ENCODE measurements at regions not wholly inside any gene's neighbourhood (a gene's known extent, or its start where the extent isn't known, plus 50 kb on each side); places are given as distances from the start of the nearest gene placed in this dataset.

- no peak for DNase-seq (ENCODE audit: extremely low read depth in 1 of 2, low read depth in 1 of 2)
Measured at GRCh38 chr18:78168526-78168925, 811.1 kb upstream of the SALL3 start.

GRCh38 chr18:78169174-78169864 is 810.3 kb upstream of the SALL3 start:
- DNase-seq (ENCODE audit: extremely low read depth in 1 of 2, low read depth in 1 of 2) = no peak

- no peak for DNase-seq (ENCODE audit: extremely low read depth in 1 of 2, low read depth in 1 of 2)
Measured at GRCh38 chr18:78171954-78172353, 807.7 kb upstream of the SALL3 start.

- DNase-seq (ENCODE audit: extremely low read depth in 1 of 2, low read depth in 1 of 2) = no peak
Measured at GRCh38 chr18:78174737-78175136, 804.9 kb upstream of the SALL3 start.

- DNase-seq (ENCODE audit: extremely low read depth in 1 of 2, low read depth in 1 of 2) = no peak
Measured at GRCh38 chr18:78178812-78179211, 800.8 kb upstream of the SALL3 start.

GRCh38 chr18:78180741-78181140 is 798.9 kb upstream of the SALL3 start:
- no peak for DNase-seq (ENCODE audit: extremely low read depth in 1 of 2, low read depth in 1 of 2)

GRCh38 chr18:78183815-78184214 is 795.8 kb upstream of the SALL3 start:
- DNase-seq (ENCODE audit: extremely low read depth in 1 of 2, low read depth in 1 of 2) = no peak

- DNase-seq (ENCODE audit: extremely low read depth in 1 of 2, low read depth in 1 of 2) = no peak
Measured at GRCh38 chr18:78191276-78191675, 788.3 kb upstream of the SALL3 start.

- no peak for DNase-seq (ENCODE audit: extremely low read depth in 1 of 2, low read depth in 1 of 2)
Measured at GRCh38 chr18:78192054-78192453, 787.6 kb upstream of the SALL3 start.

GRCh38 chr18:78196280-78196679 is 783.3 kb upstream of the SALL3 start:
- no peak for DNase-seq (ENCODE audit: extremely low read depth in 1 of 2, low read depth in 1 of 2)

- DNase-seq (ENCODE audit: extremely low read depth in 1 of 2, low read depth in 1 of 2) = no peak
Measured at GRCh38 chr18:78199002-78199401, 780.6 kb upstream of the SALL3 start.

GRCh38 chr18:78199611-78200010 is 780.0 kb upstream of the SALL3 start:
- no peak for DNase-seq (ENCODE audit: extremely low read depth in 1 of 2, low read depth in 1 of 2)

GRCh38 chr18:78207942-78208341 is 771.7 kb upstream of the SALL3 start:
- DNase-seq (ENCODE audit: extremely low read depth in 1 of 2, low read depth in 1 of 2) = no peak

- DNase-seq (ENCODE audit: extremely low read depth in 1 of 2, low read depth in 1 of 2) = no peak
Measured at GRCh38 chr18:78208461-78208860, 771.2 kb upstream of the SALL3 start.

- DNase-seq (ENCODE audit: extremely low read depth in 1 of 2, low read depth in 1 of 2) = no peak
Measured at GRCh38 chr18:78213361-78213994, 766.1 kb upstream of the SALL3 start.

GRCh38 chr18:78221496-78221895 is 758.1 kb upstream of the SALL3 start:
- no peak for DNase-seq (ENCODE audit: extremely low read depth in 1 of 2, low read depth in 1 of 2)

GRCh38 chr18:78228974-78229373 is 750.6 kb upstream of the SALL3 start:
- DNase-seq (ENCODE audit: extremely low read depth in 1 of 2, low read depth in 1 of 2) = no peak

GRCh38 chr18:78230911-78231310 is 748.7 kb upstream of the SALL3 start:
- no peak for DNase-seq (ENCODE audit: extremely low read depth in 1 of 2, low read depth in 1 of 2)

- DNase-seq (ENCODE audit: extremely low read depth in 1 of 2, low read depth in 1 of 2) = no peak
Measured at GRCh38 chr18:78232196-78232595, 747.4 kb upstream of the SALL3 start.

GRCh38 chr18:78237864-78238263 is 741.8 kb upstream of the SALL3 start:
- DNase-seq (ENCODE audit: extremely low read depth in 1 of 2, low read depth in 1 of 2) = no peak

GRCh38 chr18:78238404-78239089 is 741.1 kb upstream of the SALL3 start:
- no peak for DNase-seq (ENCODE audit: extremely low read depth in 1 of 2, low read depth in 1 of 2)

- no peak for DNase-seq (ENCODE audit: extremely low read depth in 1 of 2, low read depth in 1 of 2)
Measured at GRCh38 chr18:78239090-78239457, 740.5 kb upstream of the SALL3 start.

Measured in activated CD8-positive, alpha-beta memory T cell treated with anti-CD3 and anti-CD28 coated beads for 1 hour (primary cell).